ENCODE measurements at regions not wholly inside any gene's neighbourhood (a gene's known extent, or its start where the extent isn't known, plus 50 kb on each side); places are given as distances from the start of the nearest gene placed in this dataset.

- Histone ChIP-seq H3K4me3 (ENCODE audit: low read depth, low read length) (no peak overlapping the region), H3K27me3 (ENCODE audit: control insufficient read depth, insufficient read depth, low read length) (peaks cover 1% of the 10 kb centered on the region), H3K36me3 (ENCODE audit: control insufficient read depth, insufficient read depth, low read length) (no peaks in the 10 kb centered on the region)
- TF ChIP-seq CTCF (IDR thresholded peaks at IDR 0.05; ENCODE audit: insufficient read depth, low read length, severe bottlenecking): no peak
- DNase-seq (ENCODE audit: low read depth): no peak
- no peak for FAIRE-seq
Observed at GRCh38 chr3:25887907-25888306, 98.0 kb downstream of the OXSM start.

GRCh38 chr3:25888892-25889524 is 99.1 kb downstream of the OXSM start:
- Histone ChIP-seq H3K27me3 (ENCODE audit: control insufficient read depth, insufficient read depth, low read length) (peaks cover 1% of the 10 kb centered on the region), H3K4me3 (ENCODE audit: low read depth, low read length) (no peak overlapping the region), H3K36me3 (ENCODE audit: control insufficient read depth, insufficient read depth, low read length) (no peaks in the 10 kb centered on the region)
- DNase-seq (ENCODE audit: low read depth) (no peak), FAIRE-seq (no peak)
- no peak for TF ChIP-seq CTCF (IDR thresholded peaks at IDR 0.05; ENCODE audit: insufficient read depth, low read length, severe bottlenecking)

- Histone ChIP-seq H3K4me3 (ENCODE audit: low read depth, low read length) (no peak overlapping the region), H3K27me3 (ENCODE audit: control insufficient read depth, insufficient read depth, low read length) (peaks cover 1% of the 10 kb centered on the region), H3K36me3 (ENCODE audit: control insufficient read depth, insufficient read depth, low read length) (no peaks in the 10 kb centered on the region)
- FAIRE-seq (no peak), DNase-seq (ENCODE audit: low read depth) (no peak)
- no peak for TF ChIP-seq CTCF (IDR thresholded peaks at IDR 0.05; ENCODE audit: insufficient read depth, low read length, severe bottlenecking)
Observed at GRCh38 chr3:25889525-25889917, 99.6 kb downstream of the OXSM start.

GRCh38 chr3:25894101-25894500 is 104.2 kb downstream of the OXSM start:
- Histone ChIP-seq H3K4me3 (ENCODE audit: low read depth, low read length) (no peak overlapping the region), H3K27me3 (ENCODE audit: control insufficient read depth, insufficient read depth, low read length) (no peaks in the 10 kb centered on the region)
- FAIRE-seq: no peak

GRCh38 chr3:25895031-25895430 is 105.1 kb downstream of the OXSM start:
- DNase-seq (ENCODE audit: low read depth) (no peak), FAIRE-seq (no peak)
- H3K36me3 ChIP-seq (ENCODE audit: control insufficient read depth, insufficient read depth, low read length): no peaks in the 10 kb centered on the region
- no peak overlapping the region for H3K4me3 ChIP-seq (ENCODE audit: low read depth, low read length)
- H3K27me3 ChIP-seq (ENCODE audit: control insufficient read depth, insufficient read depth, low read length): no peaks in the 10 kb centered on the region
- TF ChIP-seq CTCF (IDR thresholded peaks at IDR 0.05; ENCODE audit: insufficient read depth, low read length, severe bottlenecking): no peak

More at GRCh38 chr3:25894101-25894500, 104.2 kb downstream of the OXSM start:
- TF ChIP-seq CTCF (IDR thresholded peaks at IDR 0.05; ENCODE audit: insufficient read depth, low read length, severe bottlenecking): no peak
- no peak for DNase-seq (ENCODE audit: low read depth)
- no peaks in the 10 kb centered on the region for H3K36me3 ChIP-seq (ENCODE audit: control insufficient read depth, insufficient read depth, low read length)

GRCh38 chr3:25895443-25895842 is 105.6 kb downstream of the OXSM start:
- no peak overlapping the region for H3K4me3 ChIP-seq (ENCODE audit: low read depth, low read length)
- DNase-seq (ENCODE audit: low read depth) (peak; percentile 23), FAIRE-seq (no peak)
- no peak for TF ChIP-seq CTCF (IDR thresholded peaks at IDR 0.05; ENCODE audit: insufficient read depth, low read length, severe bottlenecking)
- H3K27me3 ChIP-seq (ENCODE audit: control insufficient read depth, insufficient read depth, low read length): no peaks in the 10 kb centered on the region
- H3K36me3 ChIP-seq (ENCODE audit: control insufficient read depth, insufficient read depth, low read length): no peaks in the 10 kb centered on the region
